ENCODE measurements at regions not wholly inside any gene's neighbourhood (a gene's known extent, or its start where the extent isn't known, plus 50 kb on each side); places are given as distances from the start of the nearest gene placed in this dataset.
A peak's percentile ranks its signal among the peaks of the same experiment; 100 is the strongest.

- Mint-ChIP-seq H3K27ac (no peak overlapping the region), H3K36me3 (ENCODE audit: insufficient read depth in 1 of 3, low read depth in 3 of 3) (peaks cover 0 to 16% (median 5%) of the 10 kb centered on the region in 3 experiments; a peak in 3 of 7 replicates), H3K4me3 (no peak overlapping the region), H3K9me3 (peaks cover 22 to 23% of the 10 kb centered on the region in 2 experiments), H3K4me1 (0 out of 4 replicates have a peak, but pooled peaks cover 0 to 5% of the 10 kb centered on the region in 2 experiments), H3K27me3 (ENCODE audit: low read depth) (no peaks in the 10 kb centered on the region; the same call in 1 of the 2 replicates)
- no peak overlapping the region for H3K4me2 ChIP-seq (ENCODE audit: insufficient read depth, insufficient read length, low read length)
- H3K9ac ChIP-seq (ENCODE audit: extremely low read depth, insufficient read length, low read length), result no peak overlapping the region
- H3K79me1 ChIP-seq (ENCODE audit: insufficient read depth, low read depth, low read length, poor library complexity, severe bottlenecking), result no peaks in the 10 kb centered on the region
- 0 out of 2 replicates have a peak overlapping the region, but pooled peaks have one; percentile 35 for H3K14ac ChIP-seq (ENCODE audit: insufficient read depth, low read length)
- no peaks in the 10 kb centered on the region for H3K9me3 ChIP-seq (ENCODE audit: control insufficient read depth, low read depth, low read length)
- H3K79me2 ChIP-seq (ENCODE audit: insufficient read depth, low read length), result no peaks in the 10 kb centered on the region
- DNase-seq, result no peak
- H3K4me1 ChIP-seq (ENCODE audit: insufficient read depth, low read length), result no peaks in the 10 kb centered on the region
- no peak overlapping the region for H2BK20ac ChIP-seq (ENCODE audit: low read depth, low read length, poor library complexity, severe bottlenecking)
- no peak overlapping the region for H3K4ac ChIP-seq (ENCODE audit: low read depth, low read length)
- H3K27me3 ChIP-seq (ENCODE audit: insufficient read depth, low read length), result no peaks in the 10 kb centered on the region
- no peak overlapping the region for H2BK120ac ChIP-seq (ENCODE audit: low read depth, low read length, poor library complexity, severe bottlenecking)
- no peak overlapping the region for H3K18ac ChIP-seq (ENCODE audit: insufficient read length, low read depth, low read length)
- no peak for TF ChIP-seq CTCF (conservative IDR thresholded peaks at IDR 0.05)
- no peaks in the 10 kb centered on the region for H4K20me1 ChIP-seq (ENCODE audit: control insufficient read depth, insufficient read depth, insufficient read length)
- H2AK5ac ChIP-seq (ENCODE audit: insufficient read length, low read length), result no peak overlapping the region
- no peak overlapping the region for H2BK5ac ChIP-seq (ENCODE audit: insufficient read length, low read length)
- no peak overlapping the region for H3T11ph ChIP-seq (ENCODE audit: low read length)
- no peak overlapping the region for H3K27ac ChIP-seq (ENCODE audit: insufficient read length, low read depth, low read length)
- no peak overlapping the region for H4K5ac ChIP-seq (ENCODE audit: insufficient read length, low read depth, low read length)
- no peaks in the 10 kb centered on the region for H3K23me2 ChIP-seq (ENCODE audit: insufficient read length, low read depth, low read length, poor library complexity, severe bottlenecking)
- H2AFZ ChIP-seq (ENCODE audit: low read length), result no peak overlapping the region
- no peak overlapping the region for H3K56ac ChIP-seq (ENCODE audit: insufficient read length, low read depth, low read length)
- no peak overlapping the region for H4K8ac ChIP-seq (replicated peaks; ENCODE audit: insufficient read length, low read depth, low read length)
- no peak overlapping the region for H2BK15ac ChIP-seq (ENCODE audit: low read depth, low read length)
- no CpG with 5 or more reads among the region's 11 CpGs for WGBS (ENCODE audit: extremely low coverage, insufficient read length, low lambda C conversion rate)
- no peak overlapping the region for H2BK12ac ChIP-seq (ENCODE audit: insufficient read length, low read depth, low read length)
- no peak overlapping the region for H3K23ac ChIP-seq (ENCODE audit: insufficient read length, low read depth, low read length)
- no peak overlapping the region for H4K91ac ChIP-seq (ENCODE audit: insufficient read length, low read depth, low read length)
Measured at GRCh38 chr5:23146183-23146582, 293.0 kb upstream of the CDH12 start.

Measured in H9 (cell line).